IMR-90 (cell line): ENCODE measurements at regions not wholly inside any gene's neighbourhood (a gene's known extent, or its start where the extent isn't known, plus 50 kb on each side); places are given as distances from the start of the nearest gene placed in this dataset.
A peak's percentile ranks its signal among the peaks of the same experiment; 100 is the strongest.

ENCODE experiments used
- ATAC-seq: fragments of 200-7000 bp; cut with Tn5 transposase; 2 replicates; pipeline ENCODE4 v1.9.1; 2020; ENCODE audit warnings: low read depth, mild to moderate bottlenecking, moderate library complexity
- BruUV-seq: library from RNA; stranded (reverse); fragments of 400-500 nt; replicated peaks from 2 replicates; lab custom pipeline; 2021; lab: Mats Ljungman, UMichigan
- CTCF ChIA-PET: fragments of 300-600 bp; formaldehyde crosslinking; extraction: SDS; loops from one replicate; lab custom pipeline; 2021; ENCODE audit warnings: antibody characterized with exemption; lab: Yijun Ruan, JAX
- POLR2A ChIA-PET: fragments of 300-600 bp; sonication (Branson Sonifier 250); formaldehyde crosslinking; loops from one replicate; lab custom pipeline; 2022; ENCODE audit warnings: antibody characterized with exemption; ENCODE audit not compliant: unreplicated experiment; lab: Charles Lee
- DNase-seq: peaks from one replicate; pipeline ENCODE4 v3.0.0; 2013
- H2AFZ ChIP-seq: replicated peaks from 2 replicates; pipeline ENCODE3; 2013; ENCODE audit warnings: low read length, mild to moderate bottlenecking; ENCODE audit not compliant: poor library complexity
- H2AK5ac ChIP-seq: 2 replicates; pipeline ENCODE4 v1.6.1; 2013; ENCODE audit warnings: low read depth, low read length, inconsistent platforms
- H2AK9ac ChIP-seq: replicated peaks from 2 replicates; pipeline ENCODE3; 2013; ENCODE audit warnings: mild to moderate bottlenecking, low read depth, low read length, moderate library complexity; ENCODE audit not compliant: poor library complexity
- H2BK120ac ChIP-seq: 2 replicates; pipeline ENCODE4 v1.6.1; 2013; ENCODE audit warnings: low read depth, low read length, inconsistent platforms
- H2BK15ac ChIP-seq: 3 replicates; pipeline ENCODE4 v1.6.1; 2013; ENCODE audit warnings: low read depth, low read length, inconsistent platforms
- H2BK20ac ChIP-seq: 2 replicates; pipeline ENCODE4 v1.6.1; 2013; ENCODE audit warnings: low read depth, mild to moderate bottlenecking, inconsistent platforms, low read length, moderate library complexity
- H2BK5ac ChIP-seq: 2 replicates; pipeline ENCODE4 v1.6.1; 2013; ENCODE audit warnings: mild to moderate bottlenecking, low read depth, low read length, inconsistent platforms; ENCODE audit not compliant: poor library complexity, severe bottlenecking
- H3K14ac ChIP-seq: replicated peaks from 2 replicates; pipeline ENCODE4 v1.6.1; 2013; ENCODE audit warnings: low read depth, low read length, inconsistent platforms
- H3K18ac ChIP-seq: 2 replicates; pipeline ENCODE4 v1.6.1; 2013; ENCODE audit warnings: low read depth, low read length, control low read depth
- H3K23ac ChIP-seq: 2 replicates; pipeline ENCODE4 v1.6.1; 2013; ENCODE audit warnings: low read depth, low read length, inconsistent platforms
- H3K27ac ChIP-seq: 2 replicates; pipeline ENCODE4 v1.5.1; 2013; ENCODE audit warnings: mild to moderate bottlenecking, control low read depth, low read length; ENCODE audit not compliant: insufficient read depth
- H3K27me3 ChIP-seq: 2 replicates; pipeline ENCODE4 v1.6.1; 2013; ENCODE audit warnings: low read length; ENCODE audit not compliant: control insufficient read depth, insufficient read depth
- H3K36me3 ChIP-seq: 2 replicates; pipeline ENCODE4 v1.6.1; 2013; ENCODE audit warnings: low read length, mixed read lengths; ENCODE audit not compliant: control insufficient read depth, insufficient read depth
- H3K4ac ChIP-seq: 2 replicates; pipeline ENCODE4 v1.6.1; 2013; ENCODE audit warnings: low read depth, low read length, inconsistent platforms
- H3K4me1 ChIP-seq: 2 replicates; pipeline ENCODE4 v1.6.1; 2013; ENCODE audit warnings: low read length, mixed read lengths; ENCODE audit not compliant: control insufficient read depth, insufficient read depth
- H3K4me2 ChIP-seq: 2 replicates; pipeline ENCODE4 v1.6.1; 2013; ENCODE audit warnings: low read depth, mild to moderate bottlenecking, control low read depth, low read length, moderate library complexity
- H3K4me3 ChIP-seq: 2 replicates; pipeline ENCODE4 v1.5.1; 2013; ENCODE audit warnings: low read depth, mild to moderate bottlenecking, control low read depth, low read length, moderate library complexity; ENCODE audit not compliant: insufficient read depth
- H3K56ac ChIP-seq: 2 replicates; pipeline ENCODE4 v1.6.1; 2013; ENCODE audit warnings: low read length, inconsistent platforms; ENCODE audit not compliant: insufficient read depth; ENCODE audit errors: extremely low read depth
- H3K79me1 ChIP-seq, 2 experiments: 2 replicates each; pipeline ENCODE4 v1.6.1; 2013; ENCODE audit warnings: low read length in 2 of 2, inconsistent platforms in 1 of 2, low read depth in 1 of 2
- H3K9ac ChIP-seq: 2 replicates; pipeline ENCODE4 v1.6.1; 2013; ENCODE audit warnings: low read depth, low read length, control low read depth
- H3K9me1 ChIP-seq: 2 replicates; pipeline ENCODE4 v1.6.1; 2013; ENCODE audit warnings: low read length, inconsistent platforms; ENCODE audit not compliant: insufficient read depth
- H3K9me3 ChIP-seq: 2 replicates; pipeline ENCODE4 v1.6.1; 2013; ENCODE audit warnings: low read length; ENCODE audit not compliant: control insufficient read depth, insufficient read depth
- H4K20me1 ChIP-seq: 2 replicates; pipeline ENCODE4 v1.6.1; 2013; ENCODE audit warnings: low read length, inconsistent platforms; ENCODE audit not compliant: insufficient read depth
- H4K5ac ChIP-seq: 2 replicates; pipeline ENCODE4 v1.6.1; 2013; ENCODE audit warnings: mild to moderate bottlenecking, low read depth, low read length, control low read depth
- H4K8ac ChIP-seq, 2 experiments: 2 replicates each; pipeline ENCODE4 v1.6.1; 2013; ENCODE audit warnings: low read depth in 2 of 2, low read length in 2 of 2, control low read depth in 1 of 2, inconsistent platforms in 1 of 2
- H4K91ac ChIP-seq: 2 replicates; pipeline ENCODE4 v1.6.1; 2013; ENCODE audit warnings: low read depth, low read length, inconsistent platforms; ENCODE audit not compliant: insufficient read depth
- CTCF ChIP-seq: conservative IDR thresholded peaks from 2 replicates; pipeline ENCODE4 v1.5.1; 2012; ENCODE audit warnings: mild to moderate bottlenecking, low read depth, low read length, improper control_type of control experiment
- MAFK ChIP-seq: IDR thresholded peaks from 2 replicates; pipeline ENCODE4 v1.6.1; 2012; ENCODE audit warnings: low read depth, low read length, improper control_type of control experiment
- WGBS, 2 experiments: methylation state at CpG; one replicate each; pipeline versions ENCODE4 v1.1.5 to v1.1.7; 2013; ENCODE audit warnings: missing lambda C conversion rate in 2 of 2; ENCODE audit not compliant: insufficient read length in 1 of 2; ENCODE audit errors: extremely low coverage in 2 of 2; 5-methylcytosine and 5-hydroxymethylcytosine counted together
- dilution Hi-C: fragments of 300-500 bp; cut with HindIII; formaldehyde crosslinking; loops from one replicate; pipeline ENCODE4 v1.14.3; 2018; ENCODE audit warnings: low sequenced_read_pairs; ENCODE audit not compliant: unreplicated experiment
- in situ Hi-C: fragments of 300-500 bp; cut with MboI; formaldehyde crosslinking; loops from 3 replicates; pipeline ENCODE4 v1.14.3; 2019; ENCODE audit warnings: low sequenced_read_pairs, inconsistent platforms, mixed read lengths
- intact Hi-C: fragments of 100-400 bp; cut with micrococcal nuclease; formaldehyde crosslinking; loops from 2 replicates; pipeline ENCODE4 v1.10.0; 2022
- microRNA-seq, 2 experiments: library from miRNA; stranded (forward) in 1 of 2; unstranded in 1 of 2; fragments of 10-50 nt in 1 of 2; fragments of <30 nt in 1 of 2; gene quantifications in 1 of 2; microRNA quantifications in 1 of 2; one replicate each; pipeline versions ENCODE3 to v1.1.0; 2013 to 2020; ENCODE audit not compliant: insufficient read depth in 1 of 2, insufficient read length in 1 of 2, unreplicated experiment in 1 of 2
- small RNA-seq, 5 experiments: library from RNA; depleted of rRNA; stranded (forward); fragments of <200 nt; gene quantifications; one replicate each; pipeline ENCODE3, GENCODE V24; 2012

GRCh38 chr4:86544310-86544966, 49.7 kb upstream of the PTPN13 start:
- no peak overlapping the region for H2AFZ ChIP-seq
- H3K4me3 ChIP-seq: no peak overlapping the region
- H3K36me3 ChIP-seq: no peaks in the 10 kb centered on the region
- no peak overlapping the region for H3K4me2 ChIP-seq
- DNase-seq (no peak), ATAC-seq (no peak)
- H2BK20ac ChIP-seq: no peak overlapping the region
- TF ChIP-seq MAFK: peak; percentile 25
- TF ChIP-seq CTCF: no peak
- no peak overlapping the region for H4K91ac ChIP-seq
- no peaks in the 10 kb centered on the region for H3K9me1 ChIP-seq
- intact Hi-C loops (no loop called here), in situ Hi-C loops (no loop called here), dilution Hi-C loops (no loop called here)
- ChIA-PET CTCF (no interaction called here), POLR2A (no interaction called here)
- no CpG with 5 or more reads among the region's 2 CpGs for WGBS, 2 experiments
- no peak overlapping the region for H3K9ac ChIP-seq
- peaks cover 5% of the 10 kb centered on the region for H3K27me3 ChIP-seq
- H2BK120ac ChIP-seq: no peak overlapping the region
- H4K5ac ChIP-seq: no peak overlapping the region
- no peaks in the 10 kb centered on the region for H4K20me1 ChIP-seq
- no peak overlapping the region for H3K27ac ChIP-seq
- no TSS peak for BruUV-seq
- no peak overlapping the region for H2BK15ac ChIP-seq
- no peak overlapping the region for H2AK5ac ChIP-seq
- H3K23ac ChIP-seq: no peak overlapping the region
- H4K8ac ChIP-seq: no peak overlapping the region
- H3K9me3 ChIP-seq: no peaks in the 10 kb centered on the region
- H3K79me1 ChIP-seq: no peaks in the 10 kb centered on the region
- H3K56ac ChIP-seq: no peak overlapping the region
- no peaks in the 10 kb centered on the region for H3K4me1 ChIP-seq
- no peak overlapping the region for H3K14ac ChIP-seq
- no peak overlapping the region for H2BK5ac ChIP-seq
- H3K4ac ChIP-seq: no peak overlapping the region
- no peak overlapping the region for H3K18ac ChIP-seq
- H2AK9ac ChIP-seq: no peak overlapping the region

Small RNA genes in the stretch of these regions (microRNA-seq; reads per million reads assigned to microRNA genes)
- 0 reads per million in 2 experiments for gene MIR4452

Small RNA genes in the stretch of these regions (small RNA-seq; reads per million reads assigned to genes)
- gene MIR4452: 0 to 0.49 (median 0) reads per million in 5 experiments
